K562 (cell line): ENCODE measurements at regions not wholly inside any gene's neighbourhood (a gene's known extent, or its start where the extent isn't known, plus 50 kb on each side); places are given as distances from the start of the nearest gene placed in this dataset.

Experiments used
- ATAC-seq: fragments of 200-7000 bp; cut with Tn5 transposase; 3 replicates; pipeline ENCODE4 v1.9.1; 2020; ENCODE audit warnings: moderate library complexity
- BruUV-seq: library from RNA; stranded (reverse); fragments of 400-500 nt; replicated peaks from 2 replicates; lab custom pipeline; 2021; lab: Mats Ljungman, UMichigan
- CTCF ChIA-PET: fragments of 300-600 bp; formaldehyde crosslinking; extraction: SDS; loops from one replicate; lab custom pipeline; 2021; ENCODE audit warnings: low intra/inter-chr PET ratio; lab: Yijun Ruan, JAX
- POLR2A ChIA-PET: fragments of 300-600, 350-650 bp; sonication (Branson Sonifier 250); formaldehyde crosslinking; extraction: SDS; loops from one replicate; lab custom pipeline; 2021; ENCODE audit warnings: antibody characterized with exemption, inconsistent platforms; lab: Yijun Ruan, JAX
- DNase-seq, 4 experiments: peaks; one replicate each; pipeline versions ENCODE4 v3.0.0 to v3.0.0-alpha.2; 2011 to 2018; ENCODE audit warnings: low spot score in 3 of 4, mixed read lengths in 3 of 4; ENCODE audit errors: extremely low read depth in 1 of 4
- FAIRE-seq: peaks from 2 replicates; lab custom pipeline; 2011; peaks lifted over from hg19 to GRCh38; lab: Jason Lieb, UNC
- H2AFZ ChIP-seq: 2 replicates; pipeline ENCODE4 v1.6.0; 2011; ENCODE audit warnings: low read depth, low read length, control low read depth, inconsistent platforms
- H3K27ac ChIP-seq: fragments of 200-600 bp; 3 replicates; pipeline ENCODE4 v1.8.0; 2011; ENCODE audit warnings: low read depth, mild to moderate bottlenecking, control low read depth, inconsistent platforms, low read length, moderate library complexity, mixed read lengths; ENCODE audit errors: extremely low read depth
- H3K27me3 ChIP-seq, 2 experiments: fragments of 300-600 bp in 1 of 2; 2 replicates in 1 of 2; 3 replicates in 1 of 2; pipeline versions ENCODE4 v1.6.0 to v1.8.0; 2011; ENCODE audit warnings: inconsistent platforms in 2 of 2, low read length in 2 of 2, mild to moderate bottlenecking in 1 of 2, mixed read lengths in 1 of 2, moderate library complexity in 1 of 2; ENCODE audit not compliant: control insufficient read depth in 2 of 2, insufficient read depth in 2 of 2
- H3K36me3 ChIP-seq: fragments of 300-600 bp; 3 replicates; pipeline ENCODE4 v1.8.0; 2011; ENCODE audit warnings: mild to moderate bottlenecking, low read length, inconsistent platforms; ENCODE audit not compliant: control insufficient read depth, insufficient read depth
- H3K4me1 ChIP-seq, 2 experiments: fragments of 200-600 bp in 1 of 2; replicated peaks in 1 of 2; 2 replicates in 1 of 2; 3 replicates in 1 of 2; pipeline versions ENCODE4 v1.5.1 to v1.8.0; 2011; ENCODE audit warnings: inconsistent platforms in 2 of 2, low read length in 2 of 2, mild to moderate bottlenecking in 1 of 2, mixed read lengths in 1 of 2, moderate library complexity in 1 of 2; ENCODE audit not compliant: control insufficient read depth in 2 of 2, insufficient read depth in 2 of 2
- H3K4me2 ChIP-seq: 2 replicates; pipeline ENCODE4 v1.6.1; 2011; ENCODE audit warnings: low read length, control low read depth, inconsistent platforms, mixed read lengths; ENCODE audit not compliant: insufficient read depth
- H3K4me3 ChIP-seq: fragments of 200-600 bp; sonication (generic), shearing (Covaris generic); 2 replicates; pipeline ENCODE4 v1.5.1; 2016; ENCODE audit warnings: control low read depth, inconsistent platforms
- H3K79me2 ChIP-seq: fragments of 200-600 bp; 3 replicates; pipeline ENCODE4 v1.8.0; 2011; ENCODE audit warnings: low read length, inconsistent platforms; ENCODE audit not compliant: control insufficient read depth, insufficient read depth
- H3K9ac ChIP-seq, 2 experiments: 2 replicates each; pipeline versions ENCODE4 v1.6.0 to v1.6.1; 2011; ENCODE audit warnings: low read depth in 2 of 2, low read length in 2 of 2, control low read depth in 1 of 2, inconsistent platforms in 1 of 2, mild to moderate bottlenecking in 1 of 2, mixed read lengths in 1 of 2; ENCODE audit not compliant: insufficient read depth in 1 of 2
- H3K9me1 ChIP-seq: one replicate; pipeline ENCODE4 v1.6.0; 2011; ENCODE audit warnings: inconsistent platforms, mild to moderate bottlenecking, low read length, moderate library complexity; ENCODE audit not compliant: control insufficient read depth, insufficient read depth
- H3K9me3 ChIP-seq: replicated peaks from 2 replicates; pipeline ENCODE4 v1.5.1; 2011; ENCODE audit warnings: low read depth, low read length, inconsistent platforms; ENCODE audit not compliant: control insufficient read depth, insufficient read depth
- H4K20me1 ChIP-seq: replicated peaks from 2 replicates; pipeline ENCODE4 v1.6.1; 2011; ENCODE audit warnings: low read length, inconsistent platforms, mixed read lengths; ENCODE audit not compliant: control insufficient read depth, insufficient read depth
- CGGBP1 ChIP-seq: fragments of 250-450 bp; sonication (Bioruptor Pico); IDR thresholded peaks from 2 replicates; pipeline ENCODE4 v1.9.0; 2021; ENCODE audit warnings: mild to moderate bottlenecking
- E2F4 ChIP-seq: sonication (generic); formaldehyde crosslinking; IDR thresholded peaks from 2 replicates; pipeline ENCODE4 v1.8.0; 2022; ENCODE audit warnings: mild to moderate bottlenecking, low read depth, missing genetic modification reagents
- HMBOX1 ChIP-seq: sonication (generic); IDR thresholded peaks from 2 replicates; pipeline ENCODE4 v1.6.1; 2016
- MAX ChIP-seq: sonication (generic); formaldehyde crosslinking; IDR thresholded peaks from 2 replicates; pipeline ENCODE4 v1.9.0; 2022; ENCODE audit warnings: mild to moderate bottlenecking, missing genetic modification reagents
- MCM2 ChIP-seq: fragments of 450-650 bp; IDR thresholded peaks from 2 replicates; pipeline ENCODE4 v1.6.1; 2017; ENCODE audit warnings: low read depth, mild to moderate bottlenecking
- MLX ChIP-seq, 2 experiments: fragments of 450-650 bp in 1 of 2; sonication (generic) in 1 of 2; formaldehyde crosslinking; conservative IDR thresholded peaks; 2 replicates each; pipeline versions ENCODE4 v1.4.0 to v1.8.1; 2020 to 2022; ENCODE audit warnings: mild to moderate bottlenecking in 1 of 2, missing genetic modification reagents in 1 of 2
- NKRF ChIP-seq: fragments of 450-650 bp; IDR thresholded peaks from 2 replicates; pipeline ENCODE4 v1.6.1; 2016; ENCODE audit warnings: borderline replicate concordance
- NR3C1 ChIP-seq: sonication (generic); formaldehyde crosslinking; IDR thresholded peaks from 2 replicates; pipeline ENCODE4 v1.8.1; 2022; ENCODE audit warnings: missing genetic modification reagents
- WGBS: fragments of 100-300 bp; shearing (Covaris generic); methylation state at CpG from one replicate; pipeline ENCODE4 v1.1.6; 2016; ENCODE audit warnings: low coverage, mixed read lengths; ENCODE audit not compliant: insufficient coverage; ENCODE audit errors: missing lambda C conversion rate; 5-methylcytosine and 5-hydroxymethylcytosine counted together
- in situ Hi-C: fragments of 300-500 bp; cut with MboI; formaldehyde crosslinking; loops from 4 replicates; pipeline ENCODE4 v1.15.0; 2018; ENCODE audit warnings: inconsistent platforms, mixed read lengths
- intact Hi-C: fragments of 100-400 bp; cut with micrococcal nuclease; formaldehyde crosslinking; loops from 2 replicates; pipeline ENCODE4 v1.14.2; 2022

- no TSS peak for BruUV-seq
- ChIA-PET CTCF (no interaction called here), POLR2A (interaction anchor here (0.5 kb wide), 1 partner anchor 1133 kb away, joined by 4 read pairs; no protein-coding TSS in a partner anchor)
- DNase-seq: no peak
- WGBS: 3% methylated on average over 3 of the region's 3 CpGs
- Histone ChIP-seq H3K4me3 (no peak overlapping the region), H3K9ac (no peak overlapping the region), H3K9me1 (no peaks in the 10 kb centered on the region), H4K20me1 (no peaks in the 10 kb centered on the region), H3K4me2 (no peak overlapping the region), H3K27me3 (no peaks in the 10 kb centered on the region), H3K4me1 (no peaks in the 10 kb centered on the region), H3K27ac (no peak overlapping the region), H2AFZ (no peak overlapping the region), H3K79me2 (no peaks in the 10 kb centered on the region), H3K9me3 (no peaks in the 10 kb centered on the region), H3K36me3 (no peaks in the 10 kb centered on the region)
- no peak for ATAC-seq
- FAIRE-seq: no peak
- TF ChIP-seq NR3C1 (CRISPR knock-in tag): no peak
- TF ChIP-seq MAX (CRISPR knock-in tag): no peak
- no peak for TF ChIP-seq MCM2
- intact Hi-C loops: no loop called here
- in situ Hi-C loops: no loop called here
These were observed 512.6 kb upstream of the CBLB start for GRCh38 chr3:106381286-106381938.

GRCh38 chr3:106381939-106382335 lies 513.1 kb upstream of the CBLB start:
- ATAC-seq (no peak), DNase-seq (no peak), FAIRE-seq (no peak)
- H2AFZ ChIP-seq: no peak overlapping the region
- H3K9me3 ChIP-seq: no peaks in the 10 kb centered on the region
- no peaks in the 10 kb centered on the region for H4K20me1 ChIP-seq
- H3K27ac ChIP-seq: no peak overlapping the region
- no peaks in the 10 kb centered on the region for H3K4me1 ChIP-seq
- in situ Hi-C loops (no loop called here), intact Hi-C loops (no loop called here)
- H3K4me2 ChIP-seq: no peak overlapping the region
- no TSS peak for BruUV-seq
- CTCF ChIA-PET: no interaction called here
- no peaks in the 10 kb centered on the region for H3K79me2 ChIP-seq
- no peaks in the 10 kb centered on the region for H3K27me3 ChIP-seq
- H3K9me1 ChIP-seq: no peaks in the 10 kb centered on the region
- POLR2A ChIA-PET: interaction anchor here (0.5 kb wide), 1 partner anchor 1133 kb away, joined by 4 read pairs; no protein-coding TSS in a partner anchor
- H3K36me3 ChIP-seq: no peaks in the 10 kb centered on the region
- H3K4me3 ChIP-seq: no peak overlapping the region
- no peak overlapping the region for H3K9ac ChIP-seq
- TF ChIP-seq NKRF: no peak
- TF ChIP-seq MLX (CRISPR knock-in tag; conservative IDR thresholded peaks at IDR 0.05): no peak
- no peak for TF ChIP-seq HMBOX1
- TF ChIP-seq E2F4 (CRISPR knock-in tag): no peak
- no peak for TF ChIP-seq CGGBP1 (CRISPR knock-in tag)
